HEK293 (cell line): ENCODE measurements at regions not wholly inside any gene's neighbourhood (a gene's known extent, or its start where the extent isn't known, plus 50 kb on each side); places are given as distances from the start of the nearest gene placed in this dataset.

Experiments used
- CTCF ChIA-PET: fragments of 350-600 bp; formaldehyde crosslinking; extraction: SDS; loops from one replicate; lab custom pipeline; 2021; ENCODE audit warnings: antibody characterized with exemption; lab: Yijun Ruan, JAX
- POLR2A ChIA-PET: fragments of 300-600 bp; formaldehyde crosslinking; extraction: SDS; loops from one replicate; lab custom pipeline; 2020; ENCODE audit warnings: antibody characterized with exemption, inconsistent platforms; lab: Yijun Ruan, JAX
- H3K27ac ChIP-seq: fragments of 200-500 bp; sonication (Bioruptor generic); 2 replicates; pipeline ENCODE4 v1.5.1; 2014; ENCODE audit warnings: low read depth, low read length, control low read depth, inconsistent platforms; ENCODE audit errors: extremely low read depth
- H3K36me3 ChIP-seq, 2 experiments: fragments of 200-500 bp in 1 of 2; sonication (Bioruptor generic) in 1 of 2; 1 replicate in 1 of 2; 2 replicates in 1 of 2; pipeline ENCODE4 v1.5.1; 2014 to 2017; ENCODE audit warnings: inconsistent platforms in 2 of 2, low read length in 2 of 2; ENCODE audit not compliant: control insufficient read depth in 2 of 2, insufficient read depth in 1 of 2
- H3K4me1 ChIP-seq: fragments of 200-500 bp; sonication (Bioruptor generic); 2 replicates; pipeline ENCODE4 v1.5.1; 2014; ENCODE audit warnings: mild to moderate bottlenecking, low read length, inconsistent platforms; ENCODE audit not compliant: control insufficient read depth, insufficient read depth
- H3K4me3 ChIP-seq: 2 replicates; pipeline ENCODE4 v1.5.1; 2011; ENCODE audit warnings: low read depth, mild to moderate bottlenecking, control low read depth, low read length, moderate library complexity
- H3K9me3 ChIP-seq: fragments of 200-500 bp; sonication (Bioruptor generic); 2 replicates; pipeline ENCODE4 v1.5.1; 2014; ENCODE audit warnings: low read depth, low read length, inconsistent platforms; ENCODE audit not compliant: control insufficient read depth, insufficient read depth
- FEZF1 ChIP-seq: fragments of 450-650 bp; formaldehyde crosslinking; IDR thresholded peaks from 2 replicates; pipeline ENCODE4 v1.5.1; 2016; ENCODE audit warnings: missing biosample characterization, missing genetic modification characterization
- HOXD13 ChIP-seq: sonication (generic); formaldehyde crosslinking; IDR thresholded peaks from 2 replicates; pipeline ENCODE4 v1.8.0; 2022; ENCODE audit warnings: missing genetic modification reagents, borderline replicate concordance
- KLF1 ChIP-seq: fragments of 450-650 bp; formaldehyde crosslinking; IDR thresholded peaks from 2 replicates; pipeline ENCODE4 v1.5.1; 2016; ENCODE audit warnings: missing biosample characterization, missing genetic modification characterization
- RBAK ChIP-seq: fragments of 450-650 bp; formaldehyde crosslinking; IDR thresholded peaks from 2 replicates; pipeline ENCODE4 v1.5.1; 2016; ENCODE audit warnings: missing biosample characterization, missing genetic modification characterization
- YY2 ChIP-seq: fragments of 450-650 bp; formaldehyde crosslinking; IDR thresholded peaks from 2 replicates; pipeline ENCODE4 v1.5.1; 2016; ENCODE audit warnings: missing biosample characterization, missing genetic modification characterization
- ZBTB44 ChIP-seq: fragments of 450-650 bp; IDR thresholded peaks from 2 replicates; pipeline ENCODE4 v1.5.1; 2018; ENCODE audit warnings: missing biosample characterization, mild to moderate bottlenecking, missing genetic modification characterization
- ZBTB48 ChIP-seq: fragments of 450-650 bp; formaldehyde crosslinking; IDR thresholded peaks from 2 replicates; pipeline ENCODE4 v1.5.1; 2016; ENCODE audit warnings: missing biosample characterization, missing genetic modification characterization
- ZNF114 ChIP-seq: fragments of 450-650 bp; formaldehyde crosslinking; IDR thresholded peaks from 2 replicates; pipeline ENCODE4 v1.5.0; 2017; ENCODE audit warnings: missing biosample characterization, missing genetic modification characterization
- ZNF121 ChIP-seq: fragments of 450-650 bp; formaldehyde crosslinking; IDR thresholded peaks from 2 replicates; pipeline ENCODE4 v1.5.1; 2016; ENCODE audit warnings: missing biosample characterization, missing genetic modification characterization
- ZNF202 ChIP-seq: fragments of 450-650 bp; formaldehyde crosslinking; IDR thresholded peaks from 2 replicates; pipeline ENCODE4 v1.5.1; 2016; ENCODE audit warnings: missing biosample characterization, missing genetic modification characterization, borderline replicate concordance
- ZNF214 ChIP-seq: fragments of 450-650 bp; formaldehyde crosslinking; IDR thresholded peaks from 2 replicates; pipeline ENCODE4 v1.5.1; 2017; ENCODE audit warnings: missing biosample characterization, mild to moderate bottlenecking, missing genetic modification characterization, borderline replicate concordance
- ZNF274 ChIP-seq, 2 experiments: fragments of 200-500 bp in 1 of 2; fragments of 450-650 bp in 1 of 2; sonication (Bioruptor generic) in 1 of 2; formaldehyde crosslinking in 1 of 2; IDR thresholded peaks; 2 replicates each; pipeline versions ENCODE4 v1.5.1 to v1.6.1; 2014 to 2016; ENCODE audit warnings: borderline replicate concordance in 1 of 2, inconsistent platforms in 1 of 2, low read length in 1 of 2, missing biosample characterization in 1 of 2, missing genetic modification characterization in 1 of 2
- ZNF350 ChIP-seq: fragments of 450-650 bp; formaldehyde crosslinking; IDR thresholded peaks from 2 replicates; pipeline ENCODE4 v1.5.0; 2017; ENCODE audit warnings: missing biosample characterization, mild to moderate bottlenecking, missing genetic modification characterization
- ZNF366 ChIP-seq: fragments of 450-650 bp; formaldehyde crosslinking; conservative IDR thresholded peaks from 2 replicates; pipeline ENCODE4 v1.5.1; 2016; ENCODE audit warnings: missing biosample characterization, missing genetic modification characterization
- ZNF391 ChIP-seq: fragments of 450-650 bp; formaldehyde crosslinking; IDR thresholded peaks from 2 replicates; pipeline ENCODE4 v1.5.1; 2016; ENCODE audit warnings: low read depth, missing biosample characterization, missing genetic modification characterization, borderline replicate concordance
- ZNF580 ChIP-seq: fragments of 450-650 bp; formaldehyde crosslinking; IDR thresholded peaks from 2 replicates; pipeline ENCODE4 v1.5.1; 2016; ENCODE audit warnings: missing biosample characterization, missing genetic modification characterization
- ZNF830 ChIP-seq: fragments of 450-650 bp; IDR thresholded peaks from 2 replicates; pipeline ENCODE4 v1.5.0; 2018; ENCODE audit warnings: missing biosample characterization, missing genetic modification characterization, low read depth, mild to moderate bottlenecking, moderate library complexity
- ZNF837 ChIP-seq: fragments of 450-650 bp; formaldehyde crosslinking; IDR thresholded peaks from 2 replicates; pipeline ENCODE4 v1.5.1; 2016; ENCODE audit warnings: missing biosample characterization, missing genetic modification characterization
- ZNF843 ChIP-seq: fragments of 450-650 bp; formaldehyde crosslinking; IDR thresholded peaks from 2 replicates; pipeline ENCODE4 v1.5.1; 2016; ENCODE audit warnings: missing biosample characterization, missing genetic modification characterization
- ZSCAN23 ChIP-seq: fragments of 450-650 bp; formaldehyde crosslinking; IDR thresholded peaks from 2 replicates; pipeline ENCODE4 v1.5.1; 2016; ENCODE audit warnings: missing biosample characterization, missing genetic modification characterization
- ZSCAN4 ChIP-seq: fragments of 450-650 bp; formaldehyde crosslinking; IDR thresholded peaks from 2 replicates; pipeline ENCODE4 v1.5.1; 2017; ENCODE audit warnings: missing biosample characterization, missing genetic modification characterization
- ZXDB ChIP-seq: fragments of 450-650 bp; formaldehyde crosslinking; IDR thresholded peaks from 2 replicates; pipeline ENCODE4 v1.5.1; 2016; ENCODE audit warnings: missing biosample characterization, missing genetic modification characterization
- TF ChIP-seq, protein P1 (sequence below): fragments of 450-650 bp; formaldehyde crosslinking; IDR thresholded peaks from 2 replicates; pipeline ENCODE4 v1.5.1; 2016; ENCODE audit warnings: missing biosample characterization, missing genetic modification characterization
- TF ChIP-seq, protein P2 (sequence below): sonication (generic); formaldehyde crosslinking; IDR thresholded peaks from 2 replicates; pipeline ENCODE4 v1.8.1; 2022; ENCODE audit warnings: mild to moderate bottlenecking, moderate library complexity, missing genetic modification reagents

DNA sequence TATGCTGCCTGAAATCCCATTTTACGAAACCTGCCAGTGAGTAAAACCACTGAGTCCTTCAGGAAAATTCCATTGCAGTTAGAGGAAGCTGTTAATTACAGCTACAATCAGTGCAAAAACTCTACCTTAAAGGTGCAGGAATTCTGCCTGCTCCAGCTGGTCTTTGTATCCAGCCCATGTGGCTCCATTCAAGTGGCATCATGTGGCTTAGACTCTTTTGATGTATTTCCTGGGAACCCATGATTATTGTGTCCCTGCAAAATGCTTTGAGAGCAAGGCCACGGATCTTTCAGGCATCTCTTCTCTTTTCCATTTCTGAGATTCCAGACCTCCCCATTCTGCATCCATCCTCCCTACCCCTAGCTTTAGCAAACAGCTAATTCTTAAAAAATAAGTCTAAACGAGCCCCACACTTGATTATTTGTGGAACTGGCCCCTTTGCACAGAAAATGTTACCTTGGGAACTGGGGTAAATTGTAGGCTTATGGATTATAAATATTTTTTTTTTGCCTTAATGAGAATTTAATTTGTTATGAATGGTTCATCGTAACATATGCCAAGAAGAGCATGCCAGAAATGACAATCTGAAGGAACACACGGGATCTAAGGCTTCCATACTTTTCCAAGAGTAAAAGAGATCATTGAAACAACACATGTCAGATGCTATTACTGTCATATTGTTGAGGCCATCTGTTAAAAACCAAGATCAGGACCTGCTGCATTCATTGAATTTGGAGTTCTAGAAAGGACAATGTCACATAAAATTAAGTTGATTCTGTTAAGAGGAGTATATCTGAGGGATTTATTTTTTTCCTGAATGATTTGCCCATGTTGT, 144.6 kb downstream of the TPH2 start:
- no peaks in the 10 kb centered on the region for H3K36me3 ChIP-seq
- ChIA-PET CTCF (interaction anchor here (0.7 to 1.5 kb wide), 3 partner anchors 31 to 290 kb away, joined by 3 to 6 read pairs (median 3); no protein-coding TSS in a partner anchor), POLR2A (no interaction called here)

GRCh38 chr12:72084061-72084460, 145.4 kb downstream of the TPH2 start:
- no peaks in the 10 kb centered on the region for H3K36me3 ChIP-seq
- H3K27ac ChIP-seq: no peak overlapping the region
- no peaks in the 10 kb centered on the region for H3K9me3 ChIP-seq
- ChIA-PET CTCF (no interaction called here), POLR2A (no interaction called here)
- TF ChIP-seq ZNF391 (tag by site-specific recombination) (no peak), ZNF837 (tag by site-specific recombination) (no peak), FEZF1 (tag by site-specific recombination) (no peak), ZNF830 (no peak), ZXDB (tag by site-specific recombination) (no peak), KLF1 (no peak), ZNF214 (tag by site-specific recombination) (no peak), ZNF121 (tag by site-specific recombination) (no peak), ZSCAN23 (tag by site-specific recombination) (no peak), ZNF366 (no peak), ZBTB48 (tag by site-specific recombination) (no peak), YY2 (tag by site-specific recombination) (no peak), HOXD13 (CRISPR knock-in tag) (no peak), ZNF580 (tag by site-specific recombination) (no peak), ZBTB44 (tag by site-specific recombination) (no peak), ZNF114 (no peak), ZNF202 (tag by site-specific recombination) (no peak)
- TF ChIP-seq, protein P1, sequence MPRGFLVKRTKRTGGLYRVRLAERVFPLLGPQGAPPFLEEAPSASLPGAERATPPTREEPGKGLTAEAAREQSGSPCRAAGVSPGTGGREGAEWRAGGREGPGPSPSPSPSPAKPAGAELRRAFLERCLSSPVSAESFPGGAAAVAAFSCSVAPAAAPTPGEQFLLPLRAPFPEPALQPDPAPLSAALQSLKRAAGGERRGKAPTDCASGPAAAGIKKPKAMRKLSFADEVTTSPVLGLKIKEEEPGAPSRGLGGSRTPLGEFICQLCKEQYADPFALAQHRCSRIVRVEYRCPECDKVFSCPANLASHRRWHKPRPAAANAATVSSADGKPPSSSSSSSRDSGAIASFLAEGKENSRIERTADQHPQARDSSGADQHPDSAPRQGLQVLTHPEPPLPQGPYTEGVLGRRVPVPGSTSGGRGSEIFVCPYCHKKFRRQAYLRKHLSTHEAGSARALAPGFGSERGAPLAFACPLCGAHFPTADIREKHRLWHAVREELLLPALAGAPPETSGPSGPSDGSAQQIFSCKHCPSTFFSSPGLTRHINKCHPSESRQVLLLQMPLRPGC (tag by site-specific recombination): no peak
- TF ChIP-seq, protein P2, sequence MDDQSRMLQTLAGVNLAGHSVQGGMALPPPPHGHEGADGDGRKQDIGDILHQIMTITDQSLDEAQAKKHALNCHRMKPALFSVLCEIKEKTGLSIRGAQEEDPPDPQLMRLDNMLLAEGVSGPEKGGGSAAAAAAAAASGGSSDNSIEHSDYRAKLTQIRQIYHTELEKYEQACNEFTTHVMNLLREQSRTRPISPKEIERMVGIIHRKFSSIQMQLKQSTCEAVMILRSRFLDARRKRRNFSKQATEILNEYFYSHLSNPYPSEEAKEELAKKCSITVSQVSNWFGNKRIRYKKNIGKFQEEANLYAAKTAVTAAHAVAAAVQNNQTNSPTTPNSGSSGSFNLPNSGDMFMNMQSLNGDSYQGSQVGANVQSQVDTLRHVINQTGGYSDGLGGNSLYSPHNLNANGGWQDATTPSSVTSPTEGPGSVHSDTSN: no peak
- H3K4me3 ChIP-seq: no peak overlapping the region
- no peaks in the 10 kb centered on the region for H3K4me1 ChIP-seq

More for the DNA sequence above, 144.6 kb downstream of the TPH2 start:
- H3K4me1 ChIP-seq: no peaks in the 10 kb centered on the region
- TF ChIP-seq ZNF202 (tag by site-specific recombination) (no peak), ZNF843 (no peak), ZNF350 (tag by site-specific recombination) (no peak), RBAK (no peak), ZSCAN4 (tag by site-specific recombination) (no peak), ZNF274 (IDR thresholded peaks at IDR 0.05; ENCODE audit: low read length) (no peak), ZNF274 (tag by site-specific recombination; IDR thresholded peaks at IDR 0.05; ENCODE audit: borderline replicate concordance) (no peak)
- no peak overlapping the region for H3K4me3 ChIP-seq
- no peak overlapping the region for H3K27ac ChIP-seq
- no peaks in the 10 kb centered on the region for H3K9me3 ChIP-seq
